BJ (cell line): ENCODE measurements at regions not wholly inside any gene's neighbourhood (a gene's known extent, or its start where the extent isn't known, plus 50 kb on each side); places are given as distances from the start of the nearest gene placed in this dataset.

ENCODE experiments used
- CTCF ChIA-PET: fragments of 350-600 bp; formaldehyde crosslinking; extraction: SDS; loops from one replicate; lab custom pipeline; 2021; ENCODE audit warnings: antibody characterized with exemption, inconsistent platforms; lab: Yijun Ruan, JAX
- POLR2A ChIA-PET: fragments of 300-600 bp; sonication (Branson Sonifier 250); formaldehyde crosslinking; extraction: SDS; loops from one replicate; lab custom pipeline; 2021; ENCODE audit warnings: antibody characterized with exemption; lab: Charles Lee
- DNase-seq: peaks from one replicate; pipeline ENCODE4 v3.0.0-alpha.2; 2011; ENCODE audit warnings: low read depth
- H3K27me3 ChIP-seq: 2 replicates; pipeline ENCODE4 v1.6.0; 2011; ENCODE audit warnings: low read length; ENCODE audit not compliant: control insufficient read depth, insufficient read depth
- H3K36me3 ChIP-seq: 2 replicates; pipeline ENCODE4 v1.5.1; 2011; ENCODE audit warnings: low read length; ENCODE audit not compliant: control insufficient read depth, insufficient read depth
- H3K4me3 ChIP-seq: 2 replicates; pipeline ENCODE4 v1.5.1; 2011; ENCODE audit warnings: low read depth, mild to moderate bottlenecking, control low read depth, low read length
- TF ChIP-seq, protein P1 (sequence below): IDR thresholded peaks from 2 replicates; pipeline ENCODE4 v1.5.1; 2011; ENCODE audit warnings: low read depth, mild to moderate bottlenecking, control low read depth, inconsistent platforms, low read length, moderate library complexity; ENCODE audit not compliant: insufficient read depth

DNA sequence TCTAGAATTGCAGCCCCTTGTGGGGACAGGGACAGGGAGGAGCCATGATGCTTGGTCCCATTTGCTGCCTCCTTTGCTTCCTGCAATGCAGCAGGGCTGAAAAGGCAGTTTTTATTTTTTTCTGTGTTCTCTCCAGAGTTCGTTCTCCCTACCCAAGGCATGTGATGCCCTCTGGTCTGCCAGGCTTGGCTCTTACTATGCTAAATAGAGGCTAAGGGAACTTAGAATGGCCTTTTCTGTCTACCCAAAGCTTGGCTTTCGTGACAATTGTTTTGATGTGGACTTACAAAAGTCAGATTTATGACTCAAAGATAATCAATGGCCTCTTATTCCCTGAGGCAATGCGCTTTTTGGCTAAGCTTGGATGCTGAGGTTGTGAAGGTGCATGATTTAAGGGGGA lies 293.3 kb upstream of the TBL1XR1 start:
- no peaks in the 10 kb centered on the region for H3K36me3 ChIP-seq

DNA sequence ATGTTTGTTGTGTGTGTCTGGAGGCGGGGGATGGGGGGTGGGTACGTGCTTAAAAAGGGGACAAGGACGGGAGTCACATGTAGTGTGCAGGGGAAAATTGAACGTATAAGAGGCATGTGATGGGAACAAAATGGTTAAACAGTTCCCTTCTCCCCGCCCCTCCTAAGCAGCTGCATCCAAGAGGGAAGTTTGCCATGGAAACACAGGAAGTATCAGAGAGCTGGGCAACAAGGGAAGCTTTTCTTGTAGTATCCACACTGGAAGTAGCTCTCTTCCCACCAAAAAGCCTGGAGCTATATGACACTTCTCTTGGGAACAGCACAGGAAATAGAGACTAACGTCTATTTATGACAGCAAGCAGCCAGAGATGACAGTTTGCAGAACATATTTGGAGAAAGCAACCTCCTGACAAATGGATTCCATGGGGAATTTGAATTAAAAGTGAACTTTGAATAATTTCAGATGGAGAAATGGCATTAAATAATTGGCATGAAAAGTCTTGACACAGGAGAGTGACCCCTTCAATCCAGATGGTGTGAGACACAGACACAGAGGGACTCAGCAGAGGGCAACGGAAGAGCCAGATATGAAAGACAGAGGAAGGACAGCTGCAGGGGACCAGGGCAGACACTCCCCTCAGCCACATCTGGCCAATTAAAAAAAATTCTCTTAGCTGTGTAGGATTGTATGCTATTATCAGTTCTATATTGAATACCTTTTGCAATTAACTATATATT lies 294.2 kb upstream of the TBL1XR1 start:
- TF ChIP-seq, protein P1, sequence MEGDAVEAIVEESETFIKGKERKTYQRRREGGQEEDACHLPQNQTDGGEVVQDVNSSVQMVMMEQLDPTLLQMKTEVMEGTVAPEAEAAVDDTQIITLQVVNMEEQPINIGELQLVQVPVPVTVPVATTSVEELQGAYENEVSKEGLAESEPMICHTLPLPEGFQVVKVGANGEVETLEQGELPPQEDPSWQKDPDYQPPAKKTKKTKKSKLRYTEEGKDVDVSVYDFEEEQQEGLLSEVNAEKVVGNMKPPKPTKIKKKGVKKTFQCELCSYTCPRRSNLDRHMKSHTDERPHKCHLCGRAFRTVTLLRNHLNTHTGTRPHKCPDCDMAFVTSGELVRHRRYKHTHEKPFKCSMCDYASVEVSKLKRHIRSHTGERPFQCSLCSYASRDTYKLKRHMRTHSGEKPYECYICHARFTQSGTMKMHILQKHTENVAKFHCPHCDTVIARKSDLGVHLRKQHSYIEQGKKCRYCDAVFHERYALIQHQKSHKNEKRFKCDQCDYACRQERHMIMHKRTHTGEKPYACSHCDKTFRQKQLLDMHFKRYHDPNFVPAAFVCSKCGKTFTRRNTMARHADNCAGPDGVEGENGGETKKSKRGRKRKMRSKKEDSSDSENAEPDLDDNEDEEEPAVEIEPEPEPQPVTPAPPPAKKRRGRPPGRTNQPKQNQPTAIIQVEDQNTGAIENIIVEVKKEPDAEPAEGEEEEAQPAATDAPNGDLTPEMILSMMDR = no peak
- Histone ChIP-seq H3K27me3 (no peaks in the 10 kb centered on the region), H3K4me3 (no peak overlapping the region), H3K36me3 (no peaks in the 10 kb centered on the region)
- DNase-seq = no peak
- POLR2A ChIA-PET = no interaction called here
- CTCF ChIA-PET = no interaction called here

More for the DNA sequence above, 293.3 kb upstream of the TBL1XR1 start:
- Histone ChIP-seq H3K4me3 (no peak overlapping the region), H3K27me3 (no peaks in the 10 kb centered on the region)
- TF ChIP-seq, protein P1 = no peak
- CTCF ChIA-PET = no interaction called here
- POLR2A ChIA-PET = no interaction called here
- no peak for DNase-seq

- no peaks in the 10 kb centered on the region for H3K36me3 ChIP-seq
- TF ChIP-seq, protein P1 = no peak
- CTCF ChIA-PET = no interaction called here
- no peaks in the 10 kb centered on the region for H3K27me3 ChIP-seq
- POLR2A ChIA-PET = no interaction called here
- no peak for DNase-seq
- no peak overlapping the region for H3K4me3 ChIP-seq
These were observed 295.8 kb upstream of the TBL1XR1 start for GRCh38 chr3:177493091-177493490.

GRCh38 chr3:177494216-177494615 lies 296.9 kb upstream of the TBL1XR1 start:
- Histone ChIP-seq H3K4me3 (no peak overlapping the region), H3K36me3 (no peaks in the 10 kb centered on the region), H3K27me3 (no peaks in the 10 kb centered on the region)
- ChIA-PET CTCF (no interaction called here), POLR2A (no interaction called here)
- no peak for DNase-seq
- TF ChIP-seq, protein P1 = no peak

- POLR2A ChIA-PET = no interaction called here
- H3K27me3 ChIP-seq = no peaks in the 10 kb centered on the region
- CTCF ChIA-PET = interaction anchor here (0.7 kb wide), 1 partner anchor 621 kb away, joined by 3 read pairs; no protein-coding TSS in a partner anchor
- no peaks in the 10 kb centered on the region for H3K36me3 ChIP-seq
- no peak overlapping the region for H3K4me3 ChIP-seq
- no peak for DNase-seq
- TF ChIP-seq, protein P1 = no peak
These were observed 298.3 kb upstream of the TBL1XR1 start for GRCh38 chr3:177495566-177495965.
